Epithelial cell of proximal tubule (primary cell): ENCODE measurements at regions not wholly inside any gene's neighbourhood (a gene's known extent, or its start where the extent isn't known, plus 50 kb on each side); places are given as distances from the start of the nearest gene placed in this dataset.
"Not testable (repeated sequence)": the region's sequence is repeated elsewhere in the genome, so short reads cannot be mapped to it uniquely, and the experiment has no call there.

ENCODE experiments used
- DNase-seq: peaks from one replicate; pipeline ENCODE4 v3.0.0-alpha.2; 2011; ENCODE audit warnings: low read depth
- H3K4me3 ChIP-seq: 2 replicates; pipeline ENCODE4 v1.5.1; 2011; ENCODE audit warnings: low read depth, mild to moderate bottlenecking, low read length
- CTCF ChIP-seq: conservative IDR thresholded peaks from 2 replicates; pipeline ENCODE4 v1.5.1; 2012; ENCODE audit warnings: low read depth, mild to moderate bottlenecking, low read length

GRCh38 chr4:132214519-132214918 lies 934.6 kb upstream of the PCDH10 start:
- no peak for DNase-seq
- no peak overlapping the region for H3K4me3 ChIP-seq
- no peak for TF ChIP-seq CTCF

DNA sequence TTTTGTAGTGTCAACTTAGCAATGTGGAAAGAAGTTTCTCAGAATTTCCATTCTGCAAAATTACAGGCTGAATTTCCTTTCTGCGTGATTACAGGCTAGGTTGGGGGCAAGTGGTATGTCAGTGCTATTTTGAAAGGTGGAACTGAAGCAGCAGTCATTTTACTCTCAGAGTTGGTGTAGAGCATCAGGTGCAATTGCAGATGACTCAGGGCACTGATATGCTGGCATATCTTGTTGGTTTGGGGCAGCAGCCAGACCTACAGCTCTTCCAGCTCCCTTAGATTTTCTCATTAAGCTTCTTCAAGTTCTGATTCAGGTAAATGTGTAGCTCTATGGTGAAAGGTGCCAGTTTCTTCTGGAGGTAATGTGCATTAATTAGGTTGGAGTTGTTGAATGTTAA lies 930.7 kb upstream of the PCDH10 start:
- no peak for DNase-seq
- TF ChIP-seq CTCF = no peak
- no peak overlapping the region for H3K4me3 ChIP-seq

- no peak for DNase-seq
- peak overlapping the region; percentile 29 for H3K4me3 ChIP-seq
- TF ChIP-seq CTCF = no peak
These were observed 921.8 kb upstream of the PCDH10 start for GRCh38 chr4:132227151-132227856.

DNA sequence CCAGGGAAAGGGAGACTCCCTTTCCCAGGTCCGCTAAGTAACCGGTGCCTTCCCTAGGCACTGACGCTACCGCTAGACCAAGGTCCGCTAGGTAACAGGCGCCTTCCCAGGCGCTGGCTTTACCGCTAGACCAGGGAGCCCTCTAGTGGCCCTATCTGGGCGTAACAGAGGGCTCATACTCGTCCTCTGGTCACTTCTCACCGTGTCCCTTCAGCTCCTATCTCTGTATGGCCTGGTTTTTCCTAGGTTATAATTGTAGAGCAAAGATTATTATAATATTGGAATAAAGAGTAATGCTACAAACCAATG lies 921.3 kb upstream of the PCDH10 start:
- peak; percentile 60 for TF ChIP-seq CTCF
- peak overlapping the region; percentile 29 for H3K4me3 ChIP-seq
- DNase-seq = not testable (repeated sequence)

- no peak overlapping the region for H3K4me3 ChIP-seq
- no peak for TF ChIP-seq CTCF
- DNase-seq = no peak
These were observed 920.4 kb upstream of the PCDH10 start for GRCh38 chr4:132228676-132229075.

DNA sequence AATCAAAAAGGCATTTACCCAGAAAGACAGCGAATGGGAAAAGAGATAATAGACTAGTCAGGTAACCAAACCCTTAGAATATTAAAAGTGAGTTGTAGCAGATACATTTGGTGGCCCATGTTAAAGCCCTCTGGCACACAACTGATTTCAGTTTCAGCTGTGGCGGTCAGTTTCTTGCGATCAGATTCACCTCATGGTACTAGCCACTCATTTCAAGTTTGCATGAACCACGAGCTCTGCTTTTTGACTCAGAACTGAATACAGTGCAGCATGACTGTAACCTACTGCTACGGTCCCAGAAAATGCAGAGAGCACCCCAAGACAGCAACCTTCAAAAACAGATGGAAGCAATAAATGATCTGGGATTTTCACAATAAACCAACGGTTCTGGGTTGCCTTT lies 919.1 kb upstream of the PCDH10 start:
- H3K4me3 ChIP-seq = no peak overlapping the region
- DNase-seq = no peak
- TF ChIP-seq CTCF = no peak

DNA sequence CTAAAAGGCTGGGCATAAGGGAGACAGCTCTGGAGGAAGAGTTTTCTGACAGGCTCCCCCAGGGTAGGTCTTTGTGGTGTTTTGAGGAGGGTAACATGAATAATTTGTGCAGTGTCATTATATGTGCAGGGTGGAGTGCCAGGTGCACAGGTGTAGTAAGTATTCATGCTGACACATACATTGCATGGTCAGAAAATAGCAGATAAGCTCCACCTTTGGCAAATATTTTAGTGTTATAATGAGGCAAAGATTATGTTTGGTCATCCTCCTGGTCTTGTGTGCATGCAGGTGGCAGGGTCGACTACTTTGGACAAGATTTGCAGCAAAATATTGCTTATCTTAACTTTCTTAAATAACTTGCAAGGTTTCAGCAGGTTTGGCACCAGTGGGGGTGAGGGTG lies 910.4 kb upstream of the PCDH10 start:
- no peak for DNase-seq
- no peak for TF ChIP-seq CTCF
- no peak overlapping the region for H3K4me3 ChIP-seq
